Muscle layer of duodenum (tissue), 2 donors: ENCODE measurements at regions not wholly inside any gene's neighbourhood (a gene's known extent, or its start where the extent isn't known, plus 50 kb on each side); places are given as distances from the start of the nearest gene placed in this dataset.

Source experiments
- H3K27ac ChIP-seq: one replicate; pipeline ENCODE4 v1.7.0; 2013; ENCODE audit warnings: mild to moderate bottlenecking, low read length
- H3K27me3 ChIP-seq: one replicate; pipeline ENCODE4 v1.7.0; 2013; ENCODE audit warnings: low read depth, mild to moderate bottlenecking, control low read depth, low read length
- H3K36me3 ChIP-seq, 2 donors: one replicate each; pipeline ENCODE4 v1.7.0; 2013; ENCODE audit warnings: low read length in 2 of 2, control low read depth in 1 of 2, mild to moderate bottlenecking in 1 of 2; ENCODE audit not compliant: insufficient read depth in 2 of 2, control insufficient read depth in 1 of 2
- H3K4me1 ChIP-seq, 2 donors: one replicate each; pipeline ENCODE4 v1.7.0; 2013; ENCODE audit warnings: low read length in 2 of 2, mild to moderate bottlenecking in 2 of 2, control low read depth in 1 of 2, moderate library complexity in 1 of 2; ENCODE audit not compliant: insufficient read depth in 2 of 2, control insufficient read depth in 1 of 2
- H3K4me3 ChIP-seq, 2 donors: one replicate each; pipeline ENCODE4 v1.7.0; 2013; ENCODE audit warnings: low read length in 2 of 2, low read depth in 1 of 2, mild to moderate bottlenecking in 1 of 2
- H3K9me3 ChIP-seq, 2 donors: one replicate each; pipeline ENCODE4 v1.7.0; 2013; ENCODE audit warnings: low read length in 2 of 2, control low read depth in 1 of 2, mild to moderate bottlenecking in 1 of 2; ENCODE audit not compliant: control insufficient read depth in 1 of 2
- donor health status: healthy.

- no peak overlapping the region for H3K27ac ChIP-seq
- H3K4me1 ChIP-seq = no peaks in the 10 kb centered on the region
- H3K27me3 ChIP-seq = no peaks in the 10 kb centered on the region
- no peak overlapping the region for H3K4me3 ChIP-seq
- H3K9me3 ChIP-seq = no peaks in the 10 kb centered on the region
- H3K36me3 ChIP-seq = no peaks in the 10 kb centered on the region
Observed at GRCh38 chr3:110821586-110821985, 250.0 kb upstream of the NECTIN3 start.

- no peaks in the 10 kb centered on the region for H3K36me3 ChIP-seq
- H3K27me3 ChIP-seq = no peaks in the 10 kb centered on the region
- no peak overlapping the region for H3K4me3 ChIP-seq
- no peaks in the 10 kb centered on the region for H3K9me3 ChIP-seq
- H3K27ac ChIP-seq = no peak overlapping the region
- no peaks in the 10 kb centered on the region for H3K4me1 ChIP-seq
Observed at GRCh38 chr3:110822971-110823370, 248.6 kb upstream of the NECTIN3 start.

DNA sequence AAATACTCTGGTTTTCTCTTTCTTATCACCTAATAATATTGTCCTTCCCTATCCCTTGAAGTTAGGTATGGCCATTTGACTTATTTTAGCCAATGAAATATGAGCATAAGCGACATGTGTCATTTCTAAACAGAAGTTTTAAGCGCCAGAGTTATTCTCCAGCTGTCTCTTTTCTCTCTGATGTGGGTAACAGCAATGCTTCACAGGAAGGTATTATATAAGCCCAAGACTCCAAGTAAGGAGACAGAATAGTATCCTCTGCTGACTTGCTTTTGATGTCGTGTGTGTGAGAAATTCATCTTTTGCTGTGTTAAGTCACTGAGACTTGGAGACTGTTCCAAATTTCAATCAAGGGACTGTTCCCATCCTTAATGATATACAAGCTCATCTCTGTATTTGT lies 224.6 kb upstream of the NECTIN3 start:
- Histone ChIP-seq H3K4me1 (no peaks in the 10 kb centered on the region), H3K36me3 (no peaks in the 10 kb centered on the region), H3K27me3 (no peaks in the 10 kb centered on the region), H3K4me3 (no peak overlapping the region), H3K27ac (no peak overlapping the region), H3K9me3 (no peaks in the 10 kb centered on the region)

DNA sequence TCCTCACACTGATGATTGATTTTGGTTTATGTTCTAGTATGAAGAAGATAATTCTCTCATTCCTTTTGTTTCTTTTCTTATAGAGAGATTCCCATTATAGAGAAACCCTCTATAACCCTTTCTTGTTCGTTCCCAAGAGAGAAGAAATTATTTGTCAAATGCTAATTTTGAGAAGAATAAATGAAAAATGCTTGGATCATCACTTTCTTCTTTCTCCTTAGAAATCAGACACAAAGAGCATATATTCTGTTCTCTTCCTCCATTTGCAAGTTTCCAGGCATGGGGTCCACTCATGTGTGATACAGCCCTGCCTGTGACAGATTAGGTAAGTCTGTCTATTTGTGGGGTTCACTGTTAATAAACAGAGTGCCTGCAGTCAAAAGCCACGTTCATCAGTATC lies 222.6 kb upstream of the NECTIN3 start:
- Histone ChIP-seq H3K27me3 (no peaks in the 10 kb centered on the region), H3K9me3 (no peaks in the 10 kb centered on the region), H3K27ac (no peak overlapping the region), H3K4me1 (no peaks in the 10 kb centered on the region), H3K4me3 (no peak overlapping the region), H3K36me3 (no peaks in the 10 kb centered on the region)

DNA sequence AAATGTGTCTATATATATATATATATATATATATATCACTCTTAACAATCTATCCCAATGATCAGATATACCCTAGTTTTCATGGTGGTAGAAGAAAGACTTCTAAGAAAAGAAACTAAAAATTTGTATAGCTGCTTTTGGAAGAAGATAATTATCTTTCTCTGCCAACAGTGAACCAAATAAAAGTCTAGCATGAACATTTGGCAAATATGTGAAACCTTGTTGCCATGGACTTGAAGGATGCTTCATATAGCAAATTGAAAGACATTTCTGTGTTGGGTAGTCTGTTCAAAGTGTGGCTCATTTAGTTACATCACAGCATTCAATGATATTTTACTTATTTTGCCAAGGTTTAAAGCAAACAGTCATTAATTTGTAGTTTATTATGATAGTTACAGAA lies 219.9 kb upstream of the NECTIN3 start:
- Histone ChIP-seq H3K36me3 (no peaks in the 10 kb centered on the region), H3K4me3 (no peak overlapping the region), H3K9me3 (no peaks in the 10 kb centered on the region), H3K27ac (no peak overlapping the region), H3K4me1 (no peaks in the 10 kb centered on the region), H3K27me3 (no peaks in the 10 kb centered on the region)

GRCh38 chr3:110855207-110855606 lies 216.4 kb upstream of the NECTIN3 start:
- no peaks in the 10 kb centered on the region for H3K9me3 ChIP-seq
- H3K4me3 ChIP-seq = no peak overlapping the region
- H3K27me3 ChIP-seq = no peaks in the 10 kb centered on the region
- H3K4me1 ChIP-seq = no peaks in the 10 kb centered on the region
- H3K27ac ChIP-seq = no peak overlapping the region
- no peaks in the 10 kb centered on the region for H3K36me3 ChIP-seq

DNA sequence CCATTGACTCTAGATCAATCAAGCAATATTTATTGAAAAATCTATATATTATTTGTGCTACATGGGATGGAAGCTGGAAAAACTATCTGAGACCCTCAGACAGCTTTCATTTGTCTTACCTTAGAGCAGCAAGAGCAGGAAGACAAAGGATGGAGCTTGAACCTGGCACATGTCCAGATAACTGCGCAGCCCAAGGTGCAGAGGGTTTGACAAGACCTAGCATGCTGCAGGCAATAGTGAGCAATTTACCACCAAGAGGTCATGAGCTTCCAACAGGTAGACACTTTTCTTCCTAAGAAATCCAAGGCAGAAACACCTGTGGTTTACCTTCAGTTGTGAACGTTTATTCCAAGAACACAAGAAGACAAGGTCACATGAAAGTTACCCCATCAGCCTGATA lies 214.7 kb upstream of the NECTIN3 start:
- no peaks in the 10 kb centered on the region for H3K27me3 ChIP-seq
- H3K4me1 ChIP-seq = no peaks in the 10 kb centered on the region
- no peaks in the 10 kb centered on the region for H3K9me3 ChIP-seq
- H3K36me3 ChIP-seq = no peaks in the 10 kb centered on the region
- H3K27ac ChIP-seq = no peak overlapping the region
- no peak overlapping the region for H3K4me3 ChIP-seq

DNA sequence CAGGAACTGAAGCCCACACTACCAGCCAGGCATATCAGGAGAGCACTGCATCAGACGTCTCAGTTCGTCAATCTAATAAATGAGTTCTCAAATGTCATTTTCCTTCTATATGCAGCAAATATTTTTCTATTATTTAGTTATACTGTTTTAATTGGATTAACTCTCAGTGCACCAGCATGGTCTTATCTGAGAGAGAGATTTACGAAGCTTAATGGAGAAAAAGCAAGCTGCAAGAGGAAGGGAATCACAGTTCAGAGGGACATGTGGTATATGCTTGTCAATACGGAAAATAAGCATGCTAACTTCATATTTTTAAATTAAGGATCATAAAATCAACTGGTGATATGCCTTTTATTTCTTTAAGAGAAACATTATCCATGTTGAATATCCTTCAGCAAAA lies 213.1 kb upstream of the NECTIN3 start:
- Histone ChIP-seq H3K27ac (no peak overlapping the region), H3K9me3 (no peaks in the 10 kb centered on the region), H3K36me3 (no peaks in the 10 kb centered on the region), H3K4me1 (no peaks in the 10 kb centered on the region), H3K4me3 (no peak overlapping the region), H3K27me3 (no peaks in the 10 kb centered on the region)

DNA sequence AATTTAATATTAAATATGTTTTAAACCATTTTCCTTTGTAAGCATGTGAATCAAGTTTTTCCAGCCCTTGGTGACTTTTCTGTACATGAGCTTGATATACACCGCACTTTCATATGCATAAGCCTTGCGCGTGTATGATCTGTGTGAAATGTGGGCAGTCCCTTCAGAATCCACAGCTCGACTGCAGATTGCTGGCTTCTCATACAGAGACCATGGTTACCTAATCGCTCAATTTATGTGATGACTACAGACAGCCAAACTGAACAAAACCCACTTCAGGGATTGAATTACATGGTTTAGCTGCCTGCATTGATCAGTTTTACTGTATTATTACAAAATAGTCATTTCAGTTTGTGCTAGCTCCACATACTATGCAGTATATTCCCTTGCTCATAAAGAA lies 212.3 kb upstream of the NECTIN3 start:
- no peaks in the 10 kb centered on the region for H3K27me3 ChIP-seq
- no peak overlapping the region for H3K4me3 ChIP-seq
- H3K9me3 ChIP-seq = no peaks in the 10 kb centered on the region
- no peaks in the 10 kb centered on the region for H3K36me3 ChIP-seq
- no peaks in the 10 kb centered on the region for H3K4me1 ChIP-seq
- H3K27ac ChIP-seq = no peak overlapping the region

DNA sequence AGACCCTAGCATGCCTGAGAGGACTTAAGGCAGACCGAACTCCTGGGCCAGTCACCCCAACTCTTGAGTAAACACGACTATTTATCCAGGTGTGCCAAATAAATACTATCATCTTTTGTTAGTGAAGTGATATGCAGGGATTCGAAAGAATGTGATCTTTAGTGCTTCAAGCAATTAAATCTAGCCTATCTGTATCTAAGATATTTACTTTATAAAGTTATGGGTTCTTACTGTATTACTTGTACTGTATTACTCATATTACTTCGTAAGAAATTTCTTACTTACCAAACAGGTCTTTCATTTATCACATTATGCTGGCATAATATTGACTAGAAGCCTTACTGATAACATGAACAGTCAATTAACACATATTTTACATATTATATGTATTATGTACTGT lies 211.6 kb upstream of the NECTIN3 start:
- H3K4me3 ChIP-seq = no peak overlapping the region
- H3K27ac ChIP-seq = no peak overlapping the region
- no peaks in the 10 kb centered on the region for H3K9me3 ChIP-seq
- no peaks in the 10 kb centered on the region for H3K36me3 ChIP-seq
- no peaks in the 10 kb centered on the region for H3K27me3 ChIP-seq
- no peaks in the 10 kb centered on the region for H3K4me1 ChIP-seq

DNA sequence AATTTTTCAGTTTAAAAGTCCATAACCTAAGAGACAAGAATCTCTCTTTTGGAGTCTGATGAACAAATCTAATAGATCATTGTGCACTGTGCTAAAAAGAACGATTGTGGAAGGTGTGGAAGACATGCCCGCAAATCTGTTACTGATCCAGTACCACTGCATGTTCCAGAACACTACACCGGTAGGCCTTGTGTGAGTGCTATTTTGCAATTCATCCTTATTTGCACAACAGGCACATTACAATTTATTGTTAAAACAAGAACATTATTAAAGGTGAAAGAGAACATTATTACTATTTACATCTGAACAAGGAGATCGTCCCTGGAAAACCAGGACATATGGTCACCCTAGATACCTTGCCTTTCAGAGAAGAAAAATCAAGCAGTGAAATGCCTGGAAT lies 205.7 kb upstream of the NECTIN3 start:
- Histone ChIP-seq H3K27me3 (no peaks in the 10 kb centered on the region), H3K36me3 (no peaks in the 10 kb centered on the region), H3K4me1 (no peaks in the 10 kb centered on the region), H3K27ac (no peak overlapping the region), H3K4me3 (no peak overlapping the region), H3K9me3 (no peaks in the 10 kb centered on the region)

DNA sequence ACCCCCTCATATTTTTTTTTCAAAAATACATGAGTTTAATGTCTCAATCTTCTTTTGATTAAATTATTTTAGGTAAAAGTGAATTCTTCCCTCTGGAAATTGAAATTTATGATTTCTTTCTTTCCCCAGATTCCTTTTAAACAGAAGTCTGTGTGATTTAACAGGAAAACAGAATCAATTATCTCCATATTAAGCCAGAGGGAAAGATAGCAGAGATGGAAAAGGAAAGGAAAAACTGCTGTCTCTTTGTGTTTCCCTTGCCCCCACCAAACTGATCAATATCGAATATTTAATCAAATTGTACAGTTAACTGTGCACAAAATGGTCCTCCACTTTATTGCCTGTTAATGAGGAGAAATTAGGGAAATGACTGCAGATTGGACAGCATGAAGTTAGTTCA lies 203.5 kb upstream of the NECTIN3 start:
- no peaks in the 10 kb centered on the region for H3K9me3 ChIP-seq
- no peaks in the 10 kb centered on the region for H3K4me1 ChIP-seq
- no peak overlapping the region for H3K27ac ChIP-seq
- no peak overlapping the region for H3K4me3 ChIP-seq
- H3K36me3 ChIP-seq = no peaks in the 10 kb centered on the region
- no peaks in the 10 kb centered on the region for H3K27me3 ChIP-seq
